ENCODE measurements at regions not wholly inside any gene's neighbourhood (a gene's known extent, or its start where the extent isn't known, plus 50 kb on each side); places are given as distances from the start of the nearest gene placed in this dataset.

DNA sequence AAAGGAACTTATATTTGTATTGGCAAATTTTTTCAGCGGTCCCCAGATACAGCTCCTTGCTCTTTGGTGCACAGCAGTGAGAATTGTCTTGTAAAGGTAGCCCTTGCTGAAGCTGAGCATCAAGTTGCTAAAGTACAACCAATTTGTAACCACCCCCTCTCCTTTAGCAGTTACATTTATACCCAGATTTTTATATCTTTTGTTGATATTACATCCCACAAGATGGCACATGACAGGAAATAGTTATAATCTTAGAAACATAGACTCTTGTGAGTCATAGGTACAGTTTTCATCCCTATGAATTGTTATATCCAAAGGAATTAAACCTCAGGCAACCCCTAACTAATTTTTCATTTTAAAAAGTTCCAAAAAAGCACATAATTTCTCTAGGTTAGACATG, 523.0 kb upstream of the SLITRK1 start:
- TF ChIP-seq EZH2phosphoT487 (IDR thresholded peaks at IDR 0.05; ENCODE audit: insufficient read depth, low read depth) (no peak), EZH2 (IDR thresholded peaks at IDR 0.05; ENCODE audit: insufficient read depth, poor library complexity, severe bottlenecking) (no peak)
